Gastrocnemius medialis (tissue), 4 donors: ENCODE measurements at regions not wholly inside any gene's neighbourhood (a gene's known extent, or its start where the extent isn't known, plus 50 kb on each side); places are given as distances from the start of the nearest gene placed in this dataset.

Experiments used
- ATAC-seq, 2 donors: fragments of 150-250 bp; one replicate each; pipeline ENCODE4 v1.9.1; 2016
- DNase-seq, 2 donors: peaks; one replicate each; pipeline ENCODE4 v3.0.0-alpha.2; 2019
- H3K27ac ChIP-seq, 4 donors: fragments of 200-600 bp; sonication (generic); 1 replicate in 1 of 4; 2 replicates in 3 of 4; pipeline ENCODE4 v1.5.1; 2016 to 2018; ENCODE audit warnings: mild to moderate bottlenecking in 2 of 4, moderate library complexity in 1 of 4
- H3K27me3 ChIP-seq, 3 donors: fragments of 200-600 bp; sonication (generic) in 2 of 3; 1 replicate in 1 of 3; 2 replicates in 2 of 3; pipeline versions ENCODE4 v1.5.1 to v1.6.0; 2016 to 2019; ENCODE audit warnings: mild to moderate bottlenecking in 1 of 3, moderate library complexity in 1 of 3
- H3K36me3 ChIP-seq, 2 donors: fragments of 200-600 bp; sonication (generic) in 1 of 2; one replicate each; pipeline ENCODE4 v1.5.1; 2017 to 2018
- H3K4me1 ChIP-seq, 2 donors: fragments of 200-600 bp; sonication (generic) in 1 of 2; one replicate each; pipeline ENCODE4 v1.5.1; 2016 to 2017; ENCODE audit warnings: mild to moderate bottlenecking in 2 of 2
- H3K4me3 ChIP-seq, 4 donors: fragments of 200-600 bp; sonication (generic) in 3 of 4; 1 replicate in 1 of 4; 2 replicates in 3 of 4; pipeline ENCODE4 v1.5.1; 2016 to 2019; ENCODE audit warnings: mild to moderate bottlenecking in 2 of 4
- H3K9me3 ChIP-seq, 3 donors: fragments of 200-600 bp; sonication (generic) in 2 of 3; 1 replicate in 1 of 3; 2 replicates in 2 of 3; pipeline ENCODE4 v1.5.1; 2016 to 2019
- CTCF ChIP-seq, 5 experiments: fragments of 450-650 bp in 3 of 5; fragments of 200-600 bp in 2 of 5; sonication (generic) in 2 of 5; IDR thresholded peaks in 4 of 5; conservative IDR thresholded peaks in 1 of 5; 1 replicate in 4 of 5; 2 replicates in 1 of 5; pipeline ENCODE4 v1.5.1; 2016 to 2019; ENCODE audit warnings: antibody characterized with exemption in 5 of 5, mild to moderate bottlenecking in 3 of 5, moderate library complexity in 3 of 5
- POLR2A ChIP-seq, 2 donors: fragments of 450-650 bp; IDR thresholded peaks; one replicate each; pipeline ENCODE4 v1.6.1; 2017; ENCODE audit warnings: antibody characterized with exemption in 2 of 2, mild to moderate bottlenecking in 2 of 2, moderate library complexity in 2 of 2
- in situ Hi-C, 4 donors: fragments of 200-750 bp; cut with MboI; loops; one replicate each; pipeline versions ENCODE4 v1.15.0 to v1.8.0; 2017; ENCODE audit warnings: low sequenced_read_pairs in 4 of 4
- intact Hi-C: fragments of 100-400 bp; cut with DNase I; formaldehyde crosslinking; loops from one replicate; pipeline ENCODE4 v1.15.1; 2023; ENCODE audit warnings: low total_unique reads

- intact Hi-C loops, result no loop called here
- no peak for ATAC-seq
- Histone ChIP-seq H3K4me1 (no peaks in the 10 kb centered on the region), H3K27me3 (peaks cover 13 to 22% (median 15%) of the 10 kb centered on the region in 3 donors), H3K9me3 (no peaks in the 10 kb centered on the region), H3K4me3 (no peak overlapping the region), H3K27ac (no peak overlapping the region), H3K36me3 (no peaks in the 10 kb centered on the region)
- DNase-seq, result no peak
- in situ Hi-C loops, result no loop called here
- TF ChIP-seq CTCF (IDR thresholded peaks at IDR 0.05 in 4 of 5, conservative IDR thresholded peaks at IDR 0.05 in 1 of 5) (no peak), POLR2A (IDR thresholded peaks at IDR 0.05) (no peak)
These were observed 93.3 kb upstream of the VPREB1 start for GRCh38 chr22:22151308-22151707.

- intact Hi-C loops (no loop called here), in situ Hi-C loops (no loop called here)
- no peaks in the 10 kb centered on the region for H3K9me3 ChIP-seq
- H3K27ac ChIP-seq, result no peak overlapping the region
- H3K36me3 ChIP-seq, result no peaks in the 10 kb centered on the region
- TF ChIP-seq POLR2A (IDR thresholded peaks at IDR 0.05) (no peak), CTCF (IDR thresholded peaks at IDR 0.05 in 4 of 5, conservative IDR thresholded peaks at IDR 0.05 in 1 of 5) (no peak)
- peaks cover 13 to 23% (median 23%) of the 10 kb centered on the region in 3 donors for H3K27me3 ChIP-seq
- no peaks in the 10 kb centered on the region for H3K4me1 ChIP-seq
- DNase-seq, result no peak
- ATAC-seq, result no peak
- no peak overlapping the region for H3K4me3 ChIP-seq
These were observed 94.1 kb upstream of the VPREB1 start for GRCh38 chr22:22150457-22150856.

GRCh38 chr22:22148905-22149304, 95.7 kb upstream of the VPREB1 start:
- no peaks in the 10 kb centered on the region for H3K36me3 ChIP-seq
- peaks cover 16 to 23% (median 23%) of the 10 kb centered on the region in 3 donors for H3K27me3 ChIP-seq
- in situ Hi-C loops, result no loop called here
- no peaks in the 10 kb centered on the region for H3K9me3 ChIP-seq
- no peak overlapping the region for H3K27ac ChIP-seq
- H3K4me3 ChIP-seq, result no peak overlapping the region
- intact Hi-C loops, result no loop called here
- TF ChIP-seq POLR2A (IDR thresholded peaks at IDR 0.05), result no peak
- TF ChIP-seq CTCF (IDR thresholded peaks at IDR 0.05 in 4 of 5, conservative IDR thresholded peaks at IDR 0.05 in 1 of 5), result no peak
- DNase-seq (no peak), ATAC-seq (no peak)
- no peaks in the 10 kb centered on the region for H3K4me1 ChIP-seq

- Histone ChIP-seq H3K4me1 (no peaks in the 10 kb centered on the region), H3K27ac (no peak overlapping the region), H3K27me3 (peaks cover 16 to 24% (median 23%) of the 10 kb centered on the region in 3 donors), H3K4me3 (no peak overlapping the region), H3K36me3 (no peaks in the 10 kb centered on the region), H3K9me3 (no peaks in the 10 kb centered on the region)
- TF ChIP-seq POLR2A (IDR thresholded peaks at IDR 0.05) (no peak), CTCF (IDR thresholded peaks at IDR 0.05 in 4 of 5, conservative IDR thresholded peaks at IDR 0.05 in 1 of 5) (no peak)
- no peak for ATAC-seq
- in situ Hi-C loops, result no loop called here
- DNase-seq, result no peak
- intact Hi-C loops, result no loop called here
These were observed 99.7 kb upstream of the VPREB1 start for GRCh38 chr22:22144858-22145257.

GRCh38 chr22:22143448-22143847, 101.1 kb upstream of the VPREB1 start:
- Histone ChIP-seq H3K27me3 (peaks cover 17 to 31% (median 23%) of the 10 kb centered on the region in 3 donors), H3K4me1 (no peaks in the 10 kb centered on the region), H3K9me3 (no peaks in the 10 kb centered on the region), H3K4me3 (no peak overlapping the region), H3K27ac (no peak overlapping the region), H3K36me3 (no peaks in the 10 kb centered on the region)
- no peak for ATAC-seq
- DNase-seq, result no peak
- in situ Hi-C loops (no loop called here), intact Hi-C loops (no loop called here)
- no peak for TF ChIP-seq POLR2A (IDR thresholded peaks at IDR 0.05)
- TF ChIP-seq CTCF (IDR thresholded peaks at IDR 0.05 in 4 of 5, conservative IDR thresholded peaks at IDR 0.05 in 1 of 5), result no peak
